ENCODE measurements at regions not wholly inside any gene's neighbourhood (a gene's known extent, or its start where the extent isn't known, plus 50 kb on each side); places are given as distances from the start of the nearest gene placed in this dataset.

DNA sequence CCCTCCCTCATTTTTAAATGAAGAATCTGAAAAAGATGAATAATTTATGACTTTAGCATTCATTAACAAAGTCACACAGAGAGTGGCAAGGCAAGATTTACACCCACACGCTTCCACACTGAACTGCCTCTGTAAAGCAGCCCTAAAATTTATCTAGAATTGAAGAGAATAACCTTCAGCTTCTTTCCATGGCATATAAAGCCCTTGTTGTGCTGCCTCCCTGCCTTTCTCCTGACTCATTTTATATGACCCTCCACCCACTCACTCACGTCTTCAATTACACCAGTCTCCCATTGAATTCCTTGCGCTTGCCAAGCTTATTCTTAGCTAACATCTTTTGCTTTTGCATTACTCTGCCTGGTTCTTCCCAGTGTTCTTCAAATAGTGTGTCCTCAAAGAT is 2649.3 kb downstream of the PCDH7 start:
- TF ChIP-seq CTCF (IDR thresholded peaks at IDR 0.05; ENCODE audit: poor library complexity), result no peak
- no peak for TF ChIP-seq EZH2 (IDR thresholded peaks at IDR 0.05; ENCODE audit: borderline replicate concordance)
- no peak for TF ChIP-seq EZH2phosphoT487 (IDR thresholded peaks at IDR 0.05; ENCODE audit: low read depth, severe bottlenecking, unreplicated experiment)
